ENCODE measurements at regions not wholly inside any gene's neighbourhood (a gene's known extent, or its start where the extent isn't known, plus 50 kb on each side); places are given as distances from the start of the nearest gene placed in this dataset.

- H3K14ac ChIP-seq (ENCODE audit: low read length in 2 of 2), result no peak overlapping the region
- no peaks in the 10 kb centered on the region for H3K36me3 ChIP-seq (ENCODE audit: control insufficient read depth in 1 of 2, insufficient read depth in 2 of 2, low read depth in 1 of 2, low read length in 2 of 2)
- no peak overlapping the region for H2AK5ac ChIP-seq (ENCODE audit: low read length, severe bottlenecking)
- no peak overlapping the region for H4K8ac ChIP-seq (ENCODE audit: low read length)
- no peaks in the 10 kb centered on the region for H3K9me3 ChIP-seq (ENCODE audit: control insufficient read depth, low read length)
- no peak overlapping the region for H2BK15ac ChIP-seq (ENCODE audit: low read depth, poor library complexity, severe bottlenecking)
- H3K23ac ChIP-seq (ENCODE audit: low read length in 2 of 2), result no peak overlapping the region
- no peak overlapping the region for H2BK5ac ChIP-seq (ENCODE audit: low read depth, low read length, poor library complexity, severe bottlenecking)
- no peak overlapping the region for H2AFZ ChIP-seq (ENCODE audit: low read depth, low read length)
- peaks cover 7% of the 10 kb centered on the region for H3K4me1 ChIP-seq (ENCODE audit: control insufficient read depth, insufficient read depth, low read depth, low read length)
- H2BK12ac ChIP-seq (ENCODE audit: low read length in 2 of 2), result no peak overlapping the region
- no peak overlapping the region for H3K4ac ChIP-seq (ENCODE audit: low read depth in 1 of 2, low read length in 2 of 2)
- H4K91ac ChIP-seq (ENCODE audit: low read length), result no peak overlapping the region
- H3K27me3 ChIP-seq (ENCODE audit: control insufficient read depth in 1 of 2, insufficient read depth in 1 of 2, low read length in 2 of 2), result peaks cover 0 to 24% of the 10 kb centered on the region in 2 experiments
- H3K4me3 ChIP-seq (ENCODE audit: insufficient read depth in 1 of 2, low read depth in 1 of 2, low read length in 2 of 2), result no peak overlapping the region
- H3K27ac ChIP-seq (ENCODE audit: low read length, poor library complexity, severe bottlenecking), result no peak overlapping the region
- DNase-seq, result no peak
- WGBS, result 65% methylated on average over 21 of the region's 21 CpGs
- H3K79me1 ChIP-seq (replicated peaks; ENCODE audit: low read length, poor library complexity, severe bottlenecking), result no peaks in the 10 kb centered on the region
- no peak overlapping the region for H3K9ac ChIP-seq (ENCODE audit: low read length)
- H3K4me2 ChIP-seq (ENCODE audit: low read length, poor library complexity, severe bottlenecking), result no peak overlapping the region
- no peak overlapping the region for H2BK120ac ChIP-seq (ENCODE audit: low read depth, low read length)
- no peak overlapping the region for H3K18ac ChIP-seq (ENCODE audit: low read depth in 1 of 2, low read length in 2 of 2)
Observed at GRCh38 chr2:2656115-2657011, 325.3 kb upstream of the MYT1L start.

- no peak overlapping the region for H3K14ac ChIP-seq (ENCODE audit: low read length in 2 of 2)
- no peak overlapping the region for H2BK120ac ChIP-seq (ENCODE audit: low read depth, low read length)
- H2BK5ac ChIP-seq (ENCODE audit: low read depth, low read length, poor library complexity, severe bottlenecking), result no peak overlapping the region
- peaks cover 0 to 24% of the 10 kb centered on the region in 2 experiments for H3K27me3 ChIP-seq (ENCODE audit: control insufficient read depth in 1 of 2, insufficient read depth in 1 of 2, low read length in 2 of 2)
- H2BK15ac ChIP-seq (ENCODE audit: low read depth, poor library complexity, severe bottlenecking), result no peak overlapping the region
- H3K9ac ChIP-seq (ENCODE audit: low read length), result no peak overlapping the region
- no peak overlapping the region for H4K91ac ChIP-seq (ENCODE audit: low read length)
- no peak overlapping the region for H2AFZ ChIP-seq (ENCODE audit: low read depth, low read length)
- peaks cover 4% of the 10 kb centered on the region for H3K4me1 ChIP-seq (ENCODE audit: control insufficient read depth, insufficient read depth, low read depth, low read length)
- no peaks in the 10 kb centered on the region for H3K9me3 ChIP-seq (ENCODE audit: control insufficient read depth, low read length)
- H2BK12ac ChIP-seq (ENCODE audit: low read length in 2 of 2), result no peak overlapping the region
- no peak overlapping the region for H3K4me3 ChIP-seq (ENCODE audit: insufficient read depth in 1 of 2, low read depth in 1 of 2, low read length in 2 of 2)
- no peak overlapping the region for H2AK5ac ChIP-seq (ENCODE audit: low read length, severe bottlenecking)
- 88% methylated on average over 7 of the region's 8 CpGs for WGBS
- no peaks in the 10 kb centered on the region for H3K79me1 ChIP-seq (replicated peaks; ENCODE audit: low read length, poor library complexity, severe bottlenecking)
- no peak overlapping the region for H3K4ac ChIP-seq (ENCODE audit: low read depth in 1 of 2, low read length in 2 of 2)
- no peak for DNase-seq
- H3K23ac ChIP-seq (ENCODE audit: low read length in 2 of 2), result no peak overlapping the region
- no peak overlapping the region for H3K18ac ChIP-seq (ENCODE audit: low read depth in 1 of 2, low read length in 2 of 2)
- no peak overlapping the region for H3K4me2 ChIP-seq (ENCODE audit: low read length, poor library complexity, severe bottlenecking)
- no peak overlapping the region for H3K27ac ChIP-seq (ENCODE audit: low read length, poor library complexity, severe bottlenecking)
- H4K8ac ChIP-seq (ENCODE audit: low read length), result no peak overlapping the region
- H3K36me3 ChIP-seq (ENCODE audit: control insufficient read depth in 1 of 2, insufficient read depth in 2 of 2, low read depth in 1 of 2, low read length in 2 of 2), result no peaks in the 10 kb centered on the region
Observed at GRCh38 chr2:2655453-2656114, 324.5 kb upstream of the MYT1L start.

- Histone ChIP-seq H3K27me3 (ENCODE audit: control insufficient read depth in 1 of 2, insufficient read depth in 1 of 2, low read length in 2 of 2) (peaks cover 0 to 24% of the 10 kb centered on the region in 2 experiments), H3K9me3 (ENCODE audit: control insufficient read depth, low read length) (no peaks in the 10 kb centered on the region), H3K27ac (ENCODE audit: low read length, poor library complexity, severe bottlenecking) (no peak overlapping the region), H3K18ac (ENCODE audit: low read depth in 1 of 2, low read length in 2 of 2) (no peak overlapping the region), H2AFZ (ENCODE audit: low read depth, low read length) (no peak overlapping the region), H3K36me3 (ENCODE audit: control insufficient read depth in 1 of 2, insufficient read depth in 2 of 2, low read depth in 1 of 2, low read length in 2 of 2) (no peaks in the 10 kb centered on the region), H2BK15ac (ENCODE audit: low read depth, poor library complexity, severe bottlenecking) (no peak overlapping the region), H3K4me1 (ENCODE audit: control insufficient read depth, insufficient read depth, low read depth, low read length) (peaks cover 4% of the 10 kb centered on the region), H3K4ac (ENCODE audit: low read depth in 1 of 2, low read length in 2 of 2) (no peak overlapping the region), H2BK120ac (ENCODE audit: low read depth, low read length) (no peak overlapping the region), H3K14ac (ENCODE audit: low read length in 2 of 2) (no peak overlapping the region), H3K79me1 (replicated peaks; ENCODE audit: low read length, poor library complexity, severe bottlenecking) (no peaks in the 10 kb centered on the region), H2BK5ac (ENCODE audit: low read depth, low read length, poor library complexity, severe bottlenecking) (no peak overlapping the region), H2BK12ac (ENCODE audit: low read length in 2 of 2) (no peak overlapping the region), H4K8ac (ENCODE audit: low read length) (no peak overlapping the region), H3K23ac (ENCODE audit: low read length in 2 of 2) (no peak overlapping the region), H4K91ac (ENCODE audit: low read length) (no peak overlapping the region), H2AK5ac (ENCODE audit: low read length, severe bottlenecking) (no peak overlapping the region), H3K4me3 (ENCODE audit: insufficient read depth in 1 of 2, low read depth in 1 of 2, low read length in 2 of 2) (no peak overlapping the region), H3K9ac (ENCODE audit: low read length) (no peak overlapping the region), H3K4me2 (ENCODE audit: low read length, poor library complexity, severe bottlenecking) (no peak overlapping the region)
- 76% methylated on average over 5 of the region's 5 CpGs for WGBS
- no peak for DNase-seq
Observed at GRCh38 chr2:2653231-2653630, 322.2 kb upstream of the MYT1L start.

GRCh38 chr2:2650608-2651375 lies 319.7 kb upstream of the MYT1L start:
- Histone ChIP-seq H3K4me1 (ENCODE audit: control insufficient read depth, insufficient read depth, low read depth, low read length) (peaks cover 15% of the 10 kb centered on the region), H2BK120ac (ENCODE audit: low read depth, low read length) (no peak overlapping the region), H2BK5ac (ENCODE audit: low read depth, low read length, poor library complexity, severe bottlenecking) (no peak overlapping the region), H3K18ac (ENCODE audit: low read depth in 1 of 2, low read length in 2 of 2) (no peak overlapping the region), H2AFZ (ENCODE audit: low read depth, low read length) (no peak overlapping the region), H2BK15ac (ENCODE audit: low read depth, poor library complexity, severe bottlenecking) (no peak overlapping the region), H3K27me3 (ENCODE audit: control insufficient read depth in 1 of 2, insufficient read depth in 1 of 2, low read length in 2 of 2) (peaks cover 0 to 15% of the 10 kb centered on the region in 2 experiments), H3K36me3 (ENCODE audit: control insufficient read depth in 1 of 2, insufficient read depth in 2 of 2, low read depth in 1 of 2, low read length in 2 of 2) (no peaks in the 10 kb centered on the region), H3K4me2 (ENCODE audit: low read length, poor library complexity, severe bottlenecking) (no peak overlapping the region), H3K23ac (ENCODE audit: low read length in 2 of 2) (no peak overlapping the region), H3K9me3 (ENCODE audit: control insufficient read depth, low read length) (peaks cover 4% of the 10 kb centered on the region), H3K9ac (ENCODE audit: low read length) (no peak overlapping the region), H2BK12ac (ENCODE audit: low read length in 2 of 2) (no peak overlapping the region), H3K79me1 (replicated peaks; ENCODE audit: low read length, poor library complexity, severe bottlenecking) (no peaks in the 10 kb centered on the region), H4K8ac (ENCODE audit: low read length) (no peak overlapping the region), H3K14ac (ENCODE audit: low read length in 2 of 2) (no peak overlapping the region), H3K4me3 (ENCODE audit: insufficient read depth in 1 of 2, low read depth in 1 of 2, low read length in 2 of 2) (no peak overlapping the region), H2AK5ac (ENCODE audit: low read length, severe bottlenecking) (no peak overlapping the region), H3K4ac (ENCODE audit: low read depth in 1 of 2, low read length in 2 of 2) (no peak overlapping the region), H4K91ac (ENCODE audit: low read length) (no peak overlapping the region), H3K27ac (ENCODE audit: low read length, poor library complexity, severe bottlenecking) (no peak overlapping the region)
- WGBS, result 90% methylated on average over 20 of the region's 20 CpGs
- no peak for DNase-seq

Data from mesenchymal stem cell (in vitro differentiated cells and primary cell).